Adrenal gland (tissue), 9 donors: ENCODE measurements at regions not wholly inside any gene's neighbourhood (a gene's known extent, or its start where the extent isn't known, plus 50 kb on each side); places are given as distances from the start of the nearest gene placed in this dataset.

ENCODE experiments used
- DNase-seq, 7 donors: peaks; one replicate each; pipeline ENCODE4 v3.0.0-alpha.2; 2019 to 2020
- H3K27ac ChIP-seq, 5 donors: fragments of 200-600 bp; sonication (generic) in 4 of 5; 1 replicate in 3 of 5; 2 replicates in 2 of 5; pipeline versions ENCODE4 v1.5.1 to v1.8.0; 2016 to 2020; ENCODE audit warnings: mild to moderate bottlenecking in 1 of 5
- H3K27me3 ChIP-seq: fragments of 200-600 bp; 2 replicates; pipeline ENCODE4 v1.8.0; 2021
- H3K36me3 ChIP-seq, 2 donors: fragments of 200-600 bp; replicated peaks in 1 of 2; 1 replicate in 1 of 2; 2 replicates in 1 of 2; pipeline versions ENCODE4 v1.5.1 to v1.8.0; 2018 to 2022
- H3K4me1 ChIP-seq, 2 donors: fragments of 200-600 bp; replicated peaks in 1 of 2; 1 replicate in 1 of 2; 2 replicates in 1 of 2; pipeline versions ENCODE4 v1.5.1 to v1.8.0; 2018 to 2021
- H3K4me3 ChIP-seq, 4 donors: fragments of 200-600 bp; sonication (generic) in 3 of 4; one replicate each; pipeline ENCODE4 v1.5.1; 2016 to 2018
- H3K9me3 ChIP-seq, 3 donors: fragments of 200-600 bp; sonication (generic) in 1 of 3; replicated peaks in 1 of 3; 1 replicate in 2 of 3; 2 replicates in 1 of 3; pipeline versions ENCODE4 v1.5.1 to v1.8.0; 2016 to 2021
- CTCF ChIP-seq, 6 experiments: fragments of 450-650 bp in 4 of 6; fragments of 200-600 bp in 2 of 6; sonication (generic) in 1 of 6; IDR thresholded peaks; 1 replicate in 5 of 6; 2 replicates in 1 of 6; pipeline versions ENCODE4 v1.5.1 to v1.8.0; 2016 to 2021; ENCODE audit warnings: antibody characterized with exemption in 6 of 6, mild to moderate bottlenecking in 2 of 6, moderate library complexity in 1 of 6
- POLR2A ChIP-seq, 2 donors: fragments of 450-650 bp; IDR thresholded peaks; one replicate each; pipeline ENCODE4 v1.6.1; 2017; ENCODE audit warnings: antibody characterized with exemption in 2 of 2, mild to moderate bottlenecking in 2 of 2, moderate library complexity in 1 of 2
- WGBS, 4 donors: extraction: QIAGEN DNeasy Blood & Tissue Kit in 2 of 4; methylation state at CpG; one replicate each; pipeline versions ENCODE4 v1.1.5 to v1.1.7; 2013 to 2017; 5-methylcytosine and 5-hydroxymethylcytosine counted together
- intact Hi-C, 2 donors: fragments of 100-400 bp; cut with DNase I; formaldehyde crosslinking; loops; one replicate each; pipeline versions ENCODE4 v1.14.1 to v1.15.0; 2022 to 2023
- donor health status: healthy with polysubstance abuse.
- donor health status: Bipolar disorder and iron deficiency.
- donor health status: DM: yes; HTN: yes; CAD: no.
- donor health status: DM: no; HTN: no; CAD: no.
- donor health status: DM: no; HTN: no; CAD: no.

GRCh38 chr21:20404915-20405314 lies 593.3 kb upstream of the NCAM2 start:
- Histone ChIP-seq H3K27ac (no peak overlapping the region), H3K4me3 (no peak overlapping the region), H3K9me3 (no peaks in the 10 kb centered on the region), H3K4me1 (no peaks in the 10 kb centered on the region), H3K36me3 (no peaks in the 10 kb centered on the region), H3K27me3 (no peaks in the 10 kb centered on the region)
- 77 to 88% (median 86%) methylated on average over 6 of the region's 6 CpGs for WGBS, 4 donors
- DNase-seq: no peak
- no peak for TF ChIP-seq CTCF (IDR thresholded peaks at IDR 0.05)
- no peak for TF ChIP-seq POLR2A (IDR thresholded peaks at IDR 0.05)
- intact Hi-C loops: no loop called here

- intact Hi-C loops: no loop called here
- no peaks in the 10 kb centered on the region for H3K36me3 ChIP-seq
- H3K4me3 ChIP-seq: no peak overlapping the region
- H3K27ac ChIP-seq: no peak overlapping the region
- 74 to 82% (median 81%) methylated on average over 6 of the region's 6 CpGs for WGBS, 4 donors
- no peak for DNase-seq
- no peaks in the 10 kb centered on the region for H3K9me3 ChIP-seq
- TF ChIP-seq POLR2A (IDR thresholded peaks at IDR 0.05): no peak
- no peak for TF ChIP-seq CTCF (IDR thresholded peaks at IDR 0.05)
- H3K4me1 ChIP-seq: no peaks in the 10 kb centered on the region
- H3K27me3 ChIP-seq: no peaks in the 10 kb centered on the region
These were observed 579.9 kb upstream of the NCAM2 start for GRCh38 chr21:20418353-20418752.

GRCh38 chr21:20419772-20420171 lies 578.4 kb upstream of the NCAM2 start:
- Histone ChIP-seq H3K27me3 (no peaks in the 10 kb centered on the region), H3K9me3 (no peaks in the 10 kb centered on the region), H3K27ac (no peak overlapping the region), H3K4me3 (no peak overlapping the region), H3K4me1 (no peaks in the 10 kb centered on the region), H3K36me3 (no peaks in the 10 kb centered on the region)
- intact Hi-C loops: no loop called here
- 63 to 83% (median 67%) methylated on average over 2 of the region's 2 CpGs for WGBS, 4 donors
- no peak for DNase-seq
- TF ChIP-seq CTCF (IDR thresholded peaks at IDR 0.05) (no peak), POLR2A (IDR thresholded peaks at IDR 0.05) (no peak)

GRCh38 chr21:20424943-20425342 lies 573.3 kb upstream of the NCAM2 start:
- no peaks in the 10 kb centered on the region for H3K36me3 ChIP-seq
- no peaks in the 10 kb centered on the region for H3K27me3 ChIP-seq
- TF ChIP-seq POLR2A (IDR thresholded peaks at IDR 0.05) (no peak), CTCF (IDR thresholded peaks at IDR 0.05) (no peak)
- DNase-seq: no peak
- 79 to 91% (median 86%) methylated on average over 5 to 7 of the region's 7 CpGs for WGBS, 4 donors
- H3K9me3 ChIP-seq: no peaks in the 10 kb centered on the region
- no peaks in the 10 kb centered on the region for H3K4me1 ChIP-seq
- H3K27ac ChIP-seq: no peak overlapping the region
- H3K4me3 ChIP-seq: no peak overlapping the region
- intact Hi-C loops: no loop called here
